Psoas muscle (tissue), 7 donors: ENCODE measurements at regions not wholly inside any gene's neighbourhood (a gene's known extent, or its start where the extent isn't known, plus 50 kb on each side); places are given as distances from the start of the nearest gene placed in this dataset.

Experiments
- ATAC-seq, 4 donors: fragments of 200-7000 bp; cut with Tn5 transposase; one replicate each; pipeline ENCODE4 v1.9.1; 2020; ENCODE audit warnings: moderate library complexity in 3 of 4, mild to moderate bottlenecking in 2 of 4
- DNase-seq, 2 donors: peaks; one replicate each; pipeline ENCODE4 v3.0.0-alpha.2; 2020
- H3K27ac ChIP-seq: fragments of 200-600 bp; one replicate; pipeline ENCODE4 v1.8.0; 2022
- H3K27me3 ChIP-seq, 3 donors: fragments of 200-600 bp in 1 of 3; one replicate each; pipeline versions ENCODE4 v1.6.1 to v1.8.0; 2013 to 2022; ENCODE audit warnings: low read length in 2 of 3, mild to moderate bottlenecking in 2 of 3, moderate library complexity in 1 of 3; ENCODE audit not compliant: insufficient read depth in 3 of 3
- H3K36me3 ChIP-seq, 2 donors: fragments of 200-600 bp in 1 of 2; one replicate each; pipeline versions ENCODE4 v1.6.1 to v1.8.0; 2013 to 2022; ENCODE audit warnings: low read depth in 1 of 2, mild to moderate bottlenecking in 1 of 2, moderate library complexity in 1 of 2; ENCODE audit not compliant: insufficient read depth in 1 of 2
- H3K4me1 ChIP-seq: fragments of 200-600 bp; one replicate; pipeline ENCODE4 v1.8.0; 2022
- H3K4me3 ChIP-seq: fragments of 200-600 bp; one replicate; pipeline ENCODE4 v1.8.0; 2022; ENCODE audit warnings: mild to moderate bottlenecking
- H3K9me3 ChIP-seq: fragments of 200-600 bp; one replicate; pipeline ENCODE4 v1.8.0; 2022
- WGBS, 3 donors: extraction: QIAGEN DNeasy Blood & Tissue Kit; methylation state at CpG; one replicate each; pipeline versions ENCODE4 v1.1.6 to v1.1.7; 2013; 5-methylcytosine and 5-hydroxymethylcytosine counted together
- intact Hi-C, 2 donors: fragments of 100-400 bp; cut with DNase I; formaldehyde crosslinking; loops; one replicate each; pipeline versions ENCODE4 v1.11.0 to v1.14.2; 2022
- TF ChIP-seq, protein P1 (sequence below): fragments of 200-600 bp; IDR thresholded peaks from one replicate; pipeline ENCODE4 v1.8.0; 2022; ENCODE audit warnings: antibody characterized with exemption
- donor health status: healthy with polysubstance abuse.
- donor health status: DM: no; HTN: no; CAD: no; lungs with moderate emphysema.
- donor health status: Bipolar disorder and iron deficiency.
- donor health status: healthy.
- donor health status: DM: yes; HTN: yes; CAD: no.
- donor health status: DM: no; HTN: no; CAD: no.
- donor health status: DM: yes; HTN: yes; CAD: no.

DNA sequence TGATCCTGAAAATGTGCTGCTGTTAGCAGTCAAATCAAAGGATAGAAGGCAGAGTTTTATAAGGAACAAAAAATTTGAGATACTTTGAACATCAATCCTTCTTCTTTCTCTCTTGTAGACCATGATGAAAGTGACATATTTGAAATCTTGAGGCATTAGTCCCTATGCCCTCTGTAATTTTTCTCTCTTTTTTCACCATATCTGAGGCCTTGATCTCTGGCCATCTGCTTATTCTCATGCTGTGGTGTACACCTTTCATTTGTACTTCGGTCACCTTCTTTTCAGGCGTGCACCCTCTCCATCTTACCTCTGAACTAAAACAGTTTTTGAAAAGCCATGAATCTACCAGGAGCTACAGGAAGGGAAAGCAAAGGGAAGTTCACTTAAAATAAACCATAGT is 420.9 kb downstream of the C12orf50 start:
- no peaks in the 10 kb centered on the region for H3K27me3 ChIP-seq
- TF ChIP-seq, protein P1, sequence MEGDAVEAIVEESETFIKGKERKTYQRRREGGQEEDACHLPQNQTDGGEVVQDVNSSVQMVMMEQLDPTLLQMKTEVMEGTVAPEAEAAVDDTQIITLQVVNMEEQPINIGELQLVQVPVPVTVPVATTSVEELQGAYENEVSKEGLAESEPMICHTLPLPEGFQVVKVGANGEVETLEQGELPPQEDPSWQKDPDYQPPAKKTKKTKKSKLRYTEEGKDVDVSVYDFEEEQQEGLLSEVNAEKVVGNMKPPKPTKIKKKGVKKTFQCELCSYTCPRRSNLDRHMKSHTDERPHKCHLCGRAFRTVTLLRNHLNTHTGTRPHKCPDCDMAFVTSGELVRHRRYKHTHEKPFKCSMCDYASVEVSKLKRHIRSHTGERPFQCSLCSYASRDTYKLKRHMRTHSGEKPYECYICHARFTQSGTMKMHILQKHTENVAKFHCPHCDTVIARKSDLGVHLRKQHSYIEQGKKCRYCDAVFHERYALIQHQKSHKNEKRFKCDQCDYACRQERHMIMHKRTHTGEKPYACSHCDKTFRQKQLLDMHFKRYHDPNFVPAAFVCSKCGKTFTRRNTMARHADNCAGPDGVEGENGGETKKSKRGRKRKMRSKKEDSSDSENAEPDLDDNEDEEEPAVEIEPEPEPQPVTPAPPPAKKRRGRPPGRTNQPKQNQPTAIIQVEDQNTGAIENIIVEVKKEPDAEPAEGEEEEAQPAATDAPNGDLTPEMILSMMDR: no peak
- ATAC-seq: no peak
- DNase-seq: no peak
- H3K36me3 ChIP-seq: no peaks in the 10 kb centered on the region
- no peaks in the 10 kb centered on the region for H3K4me1 ChIP-seq
- WGBS, 3 donors: 91 to 92% (median 91%) methylated on average over 2 of the region's 2 CpGs
- no peak overlapping the region for H3K27ac ChIP-seq
- no peak overlapping the region for H3K4me3 ChIP-seq
- intact Hi-C loops: no loop called here
- H3K9me3 ChIP-seq: no peaks in the 10 kb centered on the region

DNA sequence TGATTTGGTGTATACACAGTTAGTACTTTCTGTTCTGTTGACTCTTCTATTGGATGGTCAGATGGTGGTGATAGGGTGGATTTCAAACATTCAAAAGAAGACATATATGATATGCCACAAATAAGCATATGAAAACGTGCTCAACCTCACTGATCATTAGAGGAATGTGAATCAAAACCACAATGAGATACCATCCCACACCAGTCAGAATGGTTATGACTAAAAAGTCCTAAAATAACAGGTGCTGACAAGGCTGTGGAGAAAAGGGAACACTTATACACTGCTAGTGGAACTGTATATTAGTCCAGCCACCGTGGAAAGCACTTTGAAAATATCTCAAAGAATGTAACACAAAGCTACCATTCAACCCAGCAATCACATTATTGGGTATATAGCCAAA is 425.5 kb downstream of the C12orf50 start:
- H3K27me3 ChIP-seq: no peaks in the 10 kb centered on the region
- H3K4me3 ChIP-seq: no peak overlapping the region
- no peak overlapping the region for H3K27ac ChIP-seq
- H3K36me3 ChIP-seq: no peaks in the 10 kb centered on the region
- intact Hi-C loops: no loop called here
- 36 to 42% (median 36%) methylated on average over 2 of the region's 2 CpGs for WGBS, 3 donors
- no peaks in the 10 kb centered on the region for H3K9me3 ChIP-seq
- no peak for DNase-seq
- no peak for ATAC-seq
- H3K4me1 ChIP-seq: no peaks in the 10 kb centered on the region
- TF ChIP-seq, protein P1: no peak

DNA sequence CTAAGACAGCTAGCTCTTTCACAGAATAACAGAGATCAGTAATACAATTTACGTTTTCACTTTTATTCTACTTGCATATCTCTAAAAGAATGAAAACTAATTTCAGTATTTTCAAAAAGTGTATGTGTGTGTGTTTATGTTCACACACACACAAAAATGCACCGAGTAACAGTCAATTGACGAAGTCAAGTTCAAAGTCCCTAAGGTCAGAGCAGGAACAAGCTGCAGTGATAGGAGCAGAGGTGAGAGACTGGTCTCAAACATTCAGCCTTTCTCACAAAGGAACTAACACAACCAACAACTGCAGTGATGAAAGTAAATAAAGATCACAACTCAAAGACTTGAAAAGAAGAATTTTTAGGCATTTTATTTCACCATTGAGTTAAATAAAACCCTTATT is 429.7 kb downstream of the C12orf50 start:
- DNase-seq (no peak), ATAC-seq (no peak)
- TF ChIP-seq, protein P1: no peak
- Histone ChIP-seq H3K9me3 (no peaks in the 10 kb centered on the region), H3K27ac (no peak overlapping the region), H3K4me3 (no peak overlapping the region), H3K4me1 (no peaks in the 10 kb centered on the region), H3K36me3 (no peaks in the 10 kb centered on the region), H3K27me3 (no peaks in the 10 kb centered on the region)
- intact Hi-C loops: no loop called here
- 71 to 78% (median 74%) methylated on average over 3 of the region's 3 CpGs for WGBS, 3 donors

DNA sequence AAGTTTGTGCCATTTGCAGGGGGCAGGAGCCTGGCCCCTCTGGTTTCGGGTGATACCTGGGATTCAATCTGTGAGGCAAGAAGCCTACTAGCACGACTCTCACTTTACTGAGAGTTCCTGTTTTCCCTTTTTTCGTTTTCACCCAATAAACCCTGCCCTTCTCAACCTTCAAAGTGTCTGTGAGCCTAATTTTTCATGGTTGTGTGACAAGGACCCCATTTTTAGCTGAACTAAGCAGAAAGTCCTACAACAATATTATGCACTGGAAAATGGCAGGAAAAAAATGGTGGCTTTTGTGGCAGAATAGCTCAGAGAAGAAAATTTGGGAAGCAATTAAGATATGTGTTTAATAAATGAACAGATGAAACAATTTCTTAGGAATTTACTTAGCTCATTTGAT is 432.1 kb downstream of the C12orf50 start:
- ATAC-seq (no peak), DNase-seq (no peak)
- Histone ChIP-seq H3K27ac (no peak overlapping the region), H3K9me3 (no peaks in the 10 kb centered on the region), H3K27me3 (no peaks in the 10 kb centered on the region), H3K4me3 (no peak overlapping the region), H3K36me3 (no peaks in the 10 kb centered on the region), H3K4me1 (no peaks in the 10 kb centered on the region)
- 49 to 67% (median 62%) methylated on average over 3 of the region's 3 CpGs for WGBS, 3 donors
- TF ChIP-seq, protein P1: no peak
- intact Hi-C loops: no loop called here

DNA sequence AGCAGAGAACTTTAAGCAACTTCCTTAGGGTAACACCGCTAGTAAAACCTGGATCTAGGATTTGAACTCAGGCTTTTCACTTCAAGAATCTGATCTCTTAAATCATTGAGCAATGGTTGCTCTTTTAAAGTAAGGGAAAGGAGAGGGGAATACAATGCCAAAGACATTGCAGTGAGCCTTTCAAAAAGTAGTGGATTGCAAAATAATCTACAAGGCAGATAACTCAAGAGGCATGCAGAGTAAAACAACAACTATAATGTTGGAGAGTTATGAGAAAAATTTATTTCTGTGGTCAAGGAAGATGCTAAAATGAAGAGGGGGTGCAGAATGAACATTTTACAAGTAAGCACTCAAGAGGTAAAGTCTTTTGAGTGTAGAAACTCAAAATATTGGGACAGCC is 432.6 kb downstream of the C12orf50 start:
- ATAC-seq (no peak), DNase-seq (no peak)
- intact Hi-C loops: no loop called here
- H3K27ac ChIP-seq: no peak overlapping the region
- TF ChIP-seq, protein P1: no peak
- no peaks in the 10 kb centered on the region for H3K4me1 ChIP-seq
- no peak overlapping the region for H3K4me3 ChIP-seq
- H3K27me3 ChIP-seq: no peaks in the 10 kb centered on the region
- WGBS, 3 donors: 96 to 98% (median 97%) methylated on average over 1 of the region's 1 CpG
- H3K36me3 ChIP-seq: no peaks in the 10 kb centered on the region
- no peaks in the 10 kb centered on the region for H3K9me3 ChIP-seq
